AG09309 (cell line): ENCODE measurements at regions not wholly inside any gene's neighbourhood (a gene's known extent, or its start where the extent isn't known, plus 50 kb on each side); places are given as distances from the start of the nearest gene placed in this dataset.
A peak's percentile ranks its signal among the peaks of the same experiment; 100 is the strongest.

Experiments used
- DNase-seq: peaks from one replicate; pipeline ENCODE4 v3.0.0-alpha.2; 2010; ENCODE audit warnings: low read depth
- H3K4me3 ChIP-seq: 2 replicates; pipeline ENCODE4 v1.5.1; 2011; ENCODE audit warnings: mild to moderate bottlenecking, low read depth, low read length, moderate library complexity; ENCODE audit not compliant: control insufficient read depth
- TF ChIP-seq, protein P1 (sequence below): IDR thresholded peaks from 2 replicates; pipeline ENCODE4 v1.5.1; 2011; ENCODE audit warnings: mild to moderate bottlenecking, low read depth, low read length, inconsistent platforms; ENCODE audit not compliant: insufficient read depth, control insufficient read depth; ENCODE audit errors: missing control alignments

DNA sequence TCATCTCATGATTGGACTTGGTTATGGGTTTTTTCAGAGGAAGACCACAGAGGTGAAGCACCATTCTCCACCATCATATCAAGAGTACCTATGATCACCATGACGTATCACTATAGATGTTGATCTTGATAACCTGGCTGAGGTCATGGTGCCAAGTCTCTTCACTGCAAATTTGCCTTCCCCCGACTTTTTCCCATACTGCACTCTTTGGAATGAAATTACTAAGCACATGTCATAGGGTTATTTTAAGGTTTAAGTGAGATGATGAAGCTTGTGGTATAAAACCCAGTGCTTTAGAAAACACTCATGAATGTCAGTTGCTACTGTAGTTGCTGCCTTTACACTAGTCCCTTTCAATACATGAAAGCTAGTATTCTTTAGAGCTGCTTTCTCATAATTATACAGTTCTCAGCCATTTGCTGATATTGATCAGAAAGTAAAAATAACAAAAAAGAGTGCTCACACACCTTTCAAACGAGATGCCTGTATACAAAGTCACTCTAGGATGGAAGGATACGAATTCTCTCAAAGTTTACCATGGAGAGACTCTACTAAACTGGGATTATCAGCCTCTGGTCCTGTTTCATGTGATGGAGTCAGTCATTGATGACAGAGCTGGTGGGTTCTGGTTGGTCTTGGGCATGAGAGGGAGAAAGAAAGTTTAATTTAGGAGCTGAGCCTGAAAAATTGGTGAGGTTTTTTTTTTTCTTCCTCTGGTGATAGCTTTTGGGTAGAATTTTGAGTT lies 228.1 kb downstream of the PRL start:
- TF ChIP-seq, protein P1, sequence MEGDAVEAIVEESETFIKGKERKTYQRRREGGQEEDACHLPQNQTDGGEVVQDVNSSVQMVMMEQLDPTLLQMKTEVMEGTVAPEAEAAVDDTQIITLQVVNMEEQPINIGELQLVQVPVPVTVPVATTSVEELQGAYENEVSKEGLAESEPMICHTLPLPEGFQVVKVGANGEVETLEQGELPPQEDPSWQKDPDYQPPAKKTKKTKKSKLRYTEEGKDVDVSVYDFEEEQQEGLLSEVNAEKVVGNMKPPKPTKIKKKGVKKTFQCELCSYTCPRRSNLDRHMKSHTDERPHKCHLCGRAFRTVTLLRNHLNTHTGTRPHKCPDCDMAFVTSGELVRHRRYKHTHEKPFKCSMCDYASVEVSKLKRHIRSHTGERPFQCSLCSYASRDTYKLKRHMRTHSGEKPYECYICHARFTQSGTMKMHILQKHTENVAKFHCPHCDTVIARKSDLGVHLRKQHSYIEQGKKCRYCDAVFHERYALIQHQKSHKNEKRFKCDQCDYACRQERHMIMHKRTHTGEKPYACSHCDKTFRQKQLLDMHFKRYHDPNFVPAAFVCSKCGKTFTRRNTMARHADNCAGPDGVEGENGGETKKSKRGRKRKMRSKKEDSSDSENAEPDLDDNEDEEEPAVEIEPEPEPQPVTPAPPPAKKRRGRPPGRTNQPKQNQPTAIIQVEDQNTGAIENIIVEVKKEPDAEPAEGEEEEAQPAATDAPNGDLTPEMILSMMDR = no peak
- DNase-seq = no peak

DNA sequence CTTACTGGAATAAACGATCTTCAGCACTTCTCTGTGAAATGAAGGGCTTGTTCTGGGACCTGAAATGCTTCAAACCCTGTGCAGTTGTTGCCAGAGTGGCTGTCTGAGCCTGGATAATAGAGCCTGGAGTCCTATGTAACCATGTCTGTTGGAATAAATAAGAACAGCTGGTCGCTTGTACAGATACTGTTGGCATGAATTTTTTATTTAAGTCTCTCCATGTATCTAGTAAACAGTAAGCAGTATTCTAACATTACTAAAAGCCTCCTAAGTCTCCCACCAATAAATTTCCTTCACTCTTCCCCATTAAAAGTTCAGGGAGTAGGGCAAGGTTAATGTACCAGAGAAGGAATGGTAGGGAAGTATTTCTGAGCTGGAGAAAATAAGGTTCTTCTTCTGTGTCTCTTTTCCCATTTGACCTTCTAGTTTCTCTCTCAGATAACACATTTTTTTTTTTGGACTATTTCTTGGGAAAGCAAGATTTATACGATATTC lies 227.5 kb downstream of the PRL start:
- TF ChIP-seq, protein P1 = no peak
- H3K4me3 ChIP-seq = no peak overlapping the region
- no peak for DNase-seq

More for the DNA sequence above, 228.1 kb downstream of the PRL start:
- no peak overlapping the region for H3K4me3 ChIP-seq

DNA sequence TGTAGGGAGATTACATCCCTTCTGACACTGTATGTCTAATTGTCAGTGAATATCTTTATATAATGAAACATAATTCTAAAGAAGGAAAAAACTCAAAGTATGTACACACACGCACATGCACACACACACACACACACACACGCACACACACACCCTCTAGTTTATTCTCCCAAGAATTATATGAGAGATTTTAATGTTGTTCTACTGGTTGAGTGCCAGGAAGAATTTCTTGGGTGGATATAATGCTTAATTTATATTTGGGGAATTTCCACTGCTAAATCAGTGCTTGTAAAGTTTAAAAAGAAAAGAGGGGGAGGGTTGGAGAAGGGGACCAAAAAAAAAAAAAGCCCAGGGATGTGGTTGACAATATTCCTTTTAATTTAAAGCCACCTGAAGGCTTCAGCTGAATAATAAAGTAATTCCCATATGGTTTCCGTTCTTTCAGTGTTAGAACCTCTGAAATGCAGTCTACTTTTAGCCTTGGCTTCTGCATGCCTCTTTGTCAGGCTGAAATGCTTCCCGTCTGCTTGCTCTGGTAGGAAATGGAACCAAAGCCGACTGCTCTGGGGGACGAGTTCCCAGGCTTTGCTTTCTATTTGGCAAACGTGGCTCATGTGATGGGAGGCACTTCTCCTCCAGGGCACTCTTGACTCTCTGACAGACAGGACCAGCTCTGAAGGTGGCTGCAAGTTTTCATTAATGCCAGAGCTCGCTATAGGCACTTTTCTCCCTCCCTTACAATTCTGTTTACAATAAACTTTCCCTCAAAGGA lies 225.4 kb downstream of the PRL start:
- no peak for DNase-seq
- TF ChIP-seq, protein P1 = no peak
- H3K4me3 ChIP-seq = peak overlapping the region; percentile 12

DNA sequence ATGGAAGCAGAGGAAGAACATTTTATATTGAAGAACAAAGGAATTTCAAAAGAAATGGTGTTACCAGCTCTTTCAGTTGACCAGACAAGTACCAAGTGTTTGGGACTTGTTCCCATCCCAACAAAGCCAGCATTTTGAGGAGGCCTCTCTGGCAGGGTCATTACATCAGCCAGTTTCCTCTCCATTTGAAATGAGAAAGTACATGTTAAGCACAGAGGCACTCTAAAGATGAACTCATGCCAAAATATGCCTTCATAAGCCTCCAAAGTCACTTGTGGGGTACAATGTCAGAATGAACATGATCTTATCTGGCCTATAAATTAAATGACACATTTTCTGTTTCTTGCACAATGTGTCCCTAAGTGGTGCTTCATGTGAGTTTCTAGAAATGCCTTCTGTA lies 223.9 kb downstream of the PRL start:
- TF ChIP-seq, protein P1 = no peak
- no peak for DNase-seq
- no peak overlapping the region for H3K4me3 ChIP-seq

DNA sequence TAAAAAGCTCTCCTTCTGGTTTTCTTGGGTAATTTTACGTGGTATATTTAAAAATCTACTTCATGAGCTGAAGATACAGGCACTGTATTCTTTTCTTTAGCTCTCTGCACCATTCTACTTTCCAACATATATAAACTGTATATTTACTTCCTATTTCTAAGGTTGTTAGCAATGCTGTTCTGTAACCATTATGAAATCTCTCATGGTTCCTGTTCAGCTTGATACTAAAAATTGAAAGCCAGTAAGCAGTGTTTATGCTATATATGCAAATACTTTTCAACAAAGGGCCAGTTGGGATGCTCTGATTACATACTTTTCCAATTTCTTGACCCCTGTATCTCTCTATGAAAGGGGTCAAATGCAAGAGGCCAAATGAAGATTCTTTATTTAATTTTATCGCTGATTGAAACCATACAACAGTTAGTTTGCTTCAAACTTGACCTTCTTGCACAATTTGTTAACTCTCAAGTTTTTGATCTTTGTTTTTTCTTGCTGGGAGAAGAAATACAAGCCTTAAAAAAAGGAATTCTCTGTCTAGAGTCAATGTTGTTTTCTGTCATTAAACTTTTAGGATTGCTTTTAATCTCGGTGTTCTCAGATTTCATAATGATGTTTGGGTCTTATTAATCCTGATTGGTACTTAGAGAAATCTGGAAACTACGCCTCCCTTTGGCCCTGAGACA lies 223.2 kb downstream of the PRL start:
- DNase-seq = no peak

DNA sequence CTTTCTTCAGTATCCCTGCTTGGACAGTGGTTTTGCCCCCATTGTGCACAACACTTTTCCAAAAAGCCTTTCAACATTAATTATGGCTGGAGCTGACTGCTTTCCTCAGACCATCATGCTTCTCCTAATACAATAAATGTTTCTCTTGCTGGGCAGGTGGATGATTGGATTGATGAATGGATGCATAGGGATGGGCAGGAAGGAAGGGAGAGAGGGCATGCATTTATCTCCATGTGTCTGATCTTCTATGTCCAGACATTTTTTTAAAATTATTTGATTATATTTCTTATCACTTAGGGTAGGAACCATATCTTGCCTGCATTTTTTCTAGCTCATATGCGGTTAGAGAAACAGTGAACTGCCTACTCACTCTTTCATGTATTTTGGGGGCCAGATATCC lies 218.5 kb downstream of the PRL start:
- DNase-seq = no peak
- H3K4me3 ChIP-seq = no peak overlapping the region
- TF ChIP-seq, protein P1 = no peak

More for the DNA sequence above, 223.2 kb downstream of the PRL start:
- TF ChIP-seq, protein P1 = no peak
- H3K4me3 ChIP-seq = no peak overlapping the region
